Activated CD8-positive, alpha-beta T cell treated with anti-CD3 and anti-CD28 coated beads for 36 hours (primary cell): ENCODE measurements at regions not wholly inside any gene's neighbourhood (a gene's known extent, or its start where the extent isn't known, plus 50 kb on each side); places are given as distances from the start of the nearest gene placed in this dataset.

Experiments used
- ATAC-seq: fragments of 200-7000 bp; cut with Tn5 transposase; one replicate; pipeline ENCODE4 v1.10.0; 2021; ENCODE audit warnings: mild to moderate bottlenecking, moderate library complexity
- CTCF ChIA-PET: fragments of 350-600 bp; sonication (Branson Sonifier 250); formaldehyde crosslinking; loops from one replicate; lab custom pipeline; 2021; ENCODE audit warnings: antibody characterized with exemption; lab: Charles Lee
- POLR2A ChIA-PET: fragments of 350-600 bp; sonication (Branson Sonifier 250); formaldehyde crosslinking; loops from one replicate; lab custom pipeline; 2021; ENCODE audit warnings: antibody characterized with exemption; lab: Charles Lee
- DNase-seq: peaks from one replicate; pipeline ENCODE4 v3.0.0-alpha.2; 2020
- H3K27ac Mint-ChIP-seq: one replicate; pipeline ENCODE4 v1.8.0; 2021; ENCODE audit warnings: mild to moderate bottlenecking, mixed read lengths
- H3K27me3 Mint-ChIP-seq: one replicate; pipeline ENCODE4 v1.8.0; 2021; ENCODE audit warnings: mixed read lengths
- H3K36me3 Mint-ChIP-seq: one replicate; pipeline ENCODE4 v1.8.0; 2021; ENCODE audit warnings: low read depth, mixed read lengths
- H3K4me1 Mint-ChIP-seq: one replicate; pipeline ENCODE4 v1.8.0; 2021; ENCODE audit warnings: low read depth, mixed read lengths
- H3K4me3 Mint-ChIP-seq: one replicate; pipeline ENCODE4 v1.8.0; 2021; ENCODE audit warnings: mild to moderate bottlenecking, moderate library complexity, mixed read lengths
- H3K9me3 Mint-ChIP-seq: one replicate; pipeline ENCODE4 v1.8.0; 2021; ENCODE audit warnings: mixed read lengths
- CTCF ChIP-seq: fragments of 200-600 bp; IDR thresholded peaks from one replicate; pipeline ENCODE4 v1.8.0; 2022; ENCODE audit warnings: antibody characterized with exemption, mild to moderate bottlenecking
- intact Hi-C: fragments of 100-400 bp; cut with micrococcal nuclease; formaldehyde crosslinking; loops from one replicate; pipeline ENCODE4 v1.10.0; 2022

GRCh38 chr17:13962716-13963240 is 106.5 kb upstream of the COX10 start:
- Mint-ChIP-seq H3K9me3 (no peaks in the 10 kb centered on the region), H3K27ac (no peak overlapping the region), H3K4me3 (no peak overlapping the region), H3K36me3 (no peaks in the 10 kb centered on the region), H3K4me1 (peaks cover 3% of the 10 kb centered on the region), H3K27me3 (no peaks in the 10 kb centered on the region)
- POLR2A ChIA-PET = no interaction called here
- ATAC-seq (no peak), DNase-seq (no peak)
- TF ChIP-seq CTCF = no peak
- CTCF ChIA-PET = no interaction called here
- intact Hi-C loops = no loop called here

GRCh38 chr17:13967416-13967815 is 101.9 kb upstream of the COX10 start:
- H3K27ac Mint-ChIP-seq = no peak overlapping the region
- no peak overlapping the region for H3K4me3 Mint-ChIP-seq
- H3K36me3 Mint-ChIP-seq = no peaks in the 10 kb centered on the region
- H3K27me3 Mint-ChIP-seq = no peaks in the 10 kb centered on the region
- intact Hi-C loops = no loop called here
- H3K4me1 Mint-ChIP-seq = peaks cover 13% of the 10 kb centered on the region
- ATAC-seq (no peak), DNase-seq (no peak)
- H3K9me3 Mint-ChIP-seq = no peaks in the 10 kb centered on the region
- CTCF ChIA-PET = no interaction called here
- no peak for TF ChIP-seq CTCF
- POLR2A ChIA-PET = no interaction called here

- no peak for ATAC-seq
- no peaks in the 10 kb centered on the region for H3K9me3 Mint-ChIP-seq
- H3K27me3 Mint-ChIP-seq = no peaks in the 10 kb centered on the region
- no peak for DNase-seq
- H3K27ac Mint-ChIP-seq = no peak overlapping the region
- CTCF ChIA-PET = no interaction called here
- H3K36me3 Mint-ChIP-seq = no peaks in the 10 kb centered on the region
- peaks cover 12% of the 10 kb centered on the region for H3K4me1 Mint-ChIP-seq
- intact Hi-C loops = no loop called here
- no peak overlapping the region for H3K4me3 Mint-ChIP-seq
- POLR2A ChIA-PET = no interaction called here
- TF ChIP-seq CTCF = no peak
These were observed 98.8 kb upstream of the COX10 start for GRCh38 chr17:13970531-13970930.

- CTCF ChIA-PET = no interaction called here
- no peak overlapping the region for H3K4me3 Mint-ChIP-seq
- peaks cover 2% of the 10 kb centered on the region for H3K9me3 Mint-ChIP-seq
- ATAC-seq (no peak), DNase-seq (no peak)
- H3K4me1 Mint-ChIP-seq = peaks cover 12% of the 10 kb centered on the region
- TF ChIP-seq CTCF = no peak
- H3K27me3 Mint-ChIP-seq = no peaks in the 10 kb centered on the region
- POLR2A ChIA-PET = no interaction called here
- H3K27ac Mint-ChIP-seq = no peak overlapping the region
- intact Hi-C loops = no loop called here
- peaks cover 4% of the 10 kb centered on the region for H3K36me3 Mint-ChIP-seq
These were observed 95.2 kb upstream of the COX10 start for GRCh38 chr17:13973960-13974651.

GRCh38 chr17:13977837-13978236 is 91.5 kb upstream of the COX10 start:
- Mint-ChIP-seq H3K9me3 (peaks cover 2% of the 10 kb centered on the region), H3K27ac (no peak overlapping the region), H3K4me3 (no peak overlapping the region), H3K27me3 (no peaks in the 10 kb centered on the region), H3K36me3 (peaks cover 8% of the 10 kb centered on the region), H3K4me1 (no peaks in the 10 kb centered on the region)
- ATAC-seq = no peak
- POLR2A ChIA-PET = no interaction called here
- TF ChIP-seq CTCF = no peak
- CTCF ChIA-PET = no interaction called here
- no peak for DNase-seq
- intact Hi-C loops = no loop called here
